ENCODE measurements at regions not wholly inside any gene's neighbourhood (a gene's known extent, or its start where the extent isn't known, plus 50 kb on each side); places are given as distances from the start of the nearest gene placed in this dataset.
"Not testable (repeated sequence)": the region's sequence is repeated elsewhere in the genome, so short reads cannot be mapped to it uniquely, and the experiment has no call there.

DNA sequence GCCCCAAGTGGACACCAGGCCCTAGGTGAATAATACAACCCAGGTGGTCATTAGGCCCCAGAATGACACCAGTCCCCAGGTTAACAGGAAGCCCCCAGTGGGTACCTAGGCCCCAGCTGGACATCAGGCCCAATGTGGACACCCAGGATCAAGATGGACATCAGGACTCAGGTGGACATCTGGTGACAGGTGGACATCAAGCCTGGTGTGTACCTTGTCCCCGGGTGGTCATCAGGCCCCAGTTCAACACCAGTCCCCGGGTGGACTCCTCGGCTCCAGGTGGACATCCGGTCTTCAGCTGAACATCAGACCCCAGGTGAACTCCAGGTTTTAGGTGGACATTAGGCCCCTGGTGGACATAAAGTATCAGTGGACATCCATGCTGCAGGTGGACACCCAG is 524.6 kb downstream of the FOXD4L4 start:
- not testable (repeated sequence) for H3K4ac ChIP-seq (ENCODE audit: low read depth in 1 of 2, low read length in 2 of 2); H3K4me3 ChIP-seq (ENCODE audit: insufficient read depth in 1 of 2, low read depth in 1 of 2, low read length in 2 of 2); H2BK120ac ChIP-seq (ENCODE audit: low read depth, low read length); H3K27me3 ChIP-seq (ENCODE audit: control insufficient read depth in 1 of 2, insufficient read depth in 1 of 2, low read length in 2 of 2); H3K79me1 ChIP-seq (replicated peaks; ENCODE audit: low read length, poor library complexity, severe bottlenecking); H3K4me1 ChIP-seq (ENCODE audit: control insufficient read depth, insufficient read depth, low read depth, low read length); H4K8ac ChIP-seq (ENCODE audit: low read length); H3K36me3 ChIP-seq (ENCODE audit: control insufficient read depth in 1 of 2, insufficient read depth in 2 of 2, low read depth in 1 of 2, low read length in 2 of 2); H2BK12ac ChIP-seq (ENCODE audit: low read length in 2 of 2); H2AFZ ChIP-seq (ENCODE audit: low read depth, low read length); H3K9ac ChIP-seq (ENCODE audit: low read length); H3K9me3 ChIP-seq (ENCODE audit: control insufficient read depth, low read length); H3K4me2 ChIP-seq (ENCODE audit: low read length, poor library complexity, severe bottlenecking); H4K91ac ChIP-seq (ENCODE audit: low read length); H3K14ac ChIP-seq (ENCODE audit: low read length in 2 of 2); H2BK5ac ChIP-seq (ENCODE audit: low read depth, low read length, poor library complexity, severe bottlenecking); H2BK15ac ChIP-seq (ENCODE audit: low read depth, poor library complexity, severe bottlenecking); H2AK5ac ChIP-seq (ENCODE audit: low read length, severe bottlenecking); H3K23ac ChIP-seq (ENCODE audit: low read length in 2 of 2); H3K27ac ChIP-seq (ENCODE audit: low read length, poor library complexity, severe bottlenecking); H3K18ac ChIP-seq (ENCODE audit: low read depth in 1 of 2, low read length in 2 of 2); DNase-seq
- WGBS: no CpG with 5 or more reads among the region's 4 CpGs

DNA sequence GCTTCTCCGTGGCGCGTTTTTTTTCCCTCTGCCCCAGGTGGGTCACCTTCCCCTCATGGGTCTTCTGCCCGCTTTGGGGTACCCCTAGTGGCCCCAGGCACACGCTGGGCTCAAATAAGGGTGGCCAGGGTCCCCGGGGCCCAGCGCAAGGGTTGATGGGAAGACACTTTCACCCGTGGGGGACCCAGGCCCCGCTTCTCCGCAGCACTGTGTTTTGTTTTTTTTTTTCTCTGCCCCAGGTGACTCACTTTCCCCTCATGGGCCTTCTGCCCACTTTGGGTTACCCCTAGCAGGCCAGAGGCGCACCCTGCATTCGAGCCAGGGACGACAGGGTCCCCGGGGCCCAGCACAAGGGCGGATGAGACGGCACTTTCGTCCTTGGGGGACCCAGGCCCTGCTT is 526.7 kb downstream of the FOXD4L4 start:
- H3K27ac ChIP-seq (ENCODE audit: low read length, poor library complexity, severe bottlenecking); H3K4me3 ChIP-seq (ENCODE audit: insufficient read depth in 1 of 2, low read depth in 1 of 2, low read length in 2 of 2); H3K79me1 ChIP-seq (replicated peaks; ENCODE audit: low read length, poor library complexity, severe bottlenecking); H2AK5ac ChIP-seq (ENCODE audit: low read length, severe bottlenecking); H2BK12ac ChIP-seq (ENCODE audit: low read length in 2 of 2); DNase-seq; H3K14ac ChIP-seq (ENCODE audit: low read length in 2 of 2); H3K9me3 ChIP-seq (ENCODE audit: control insufficient read depth, low read length); H3K4me1 ChIP-seq (ENCODE audit: control insufficient read depth, insufficient read depth, low read depth, low read length); H4K8ac ChIP-seq (ENCODE audit: low read length); H2AFZ ChIP-seq (ENCODE audit: low read depth, low read length); H3K18ac ChIP-seq (ENCODE audit: low read depth in 1 of 2, low read length in 2 of 2); H3K23ac ChIP-seq (ENCODE audit: low read length in 2 of 2); H3K4me2 ChIP-seq (ENCODE audit: low read length, poor library complexity, severe bottlenecking); H4K91ac ChIP-seq (ENCODE audit: low read length); H3K36me3 ChIP-seq (ENCODE audit: control insufficient read depth in 1 of 2, insufficient read depth in 2 of 2, low read depth in 1 of 2, low read length in 2 of 2); H3K27me3 ChIP-seq (ENCODE audit: control insufficient read depth in 1 of 2, insufficient read depth in 1 of 2, low read length in 2 of 2); H2BK5ac ChIP-seq (ENCODE audit: low read depth, low read length, poor library complexity, severe bottlenecking); H2BK120ac ChIP-seq (ENCODE audit: low read depth, low read length); H3K9ac ChIP-seq (ENCODE audit: low read length); H3K4ac ChIP-seq (ENCODE audit: low read depth in 1 of 2, low read length in 2 of 2); H2BK15ac ChIP-seq (ENCODE audit: low read depth, poor library complexity, severe bottlenecking): not testable (repeated sequence)
- WGBS: 91% methylated on average over 12 of the region's 17 CpGs

DNA sequence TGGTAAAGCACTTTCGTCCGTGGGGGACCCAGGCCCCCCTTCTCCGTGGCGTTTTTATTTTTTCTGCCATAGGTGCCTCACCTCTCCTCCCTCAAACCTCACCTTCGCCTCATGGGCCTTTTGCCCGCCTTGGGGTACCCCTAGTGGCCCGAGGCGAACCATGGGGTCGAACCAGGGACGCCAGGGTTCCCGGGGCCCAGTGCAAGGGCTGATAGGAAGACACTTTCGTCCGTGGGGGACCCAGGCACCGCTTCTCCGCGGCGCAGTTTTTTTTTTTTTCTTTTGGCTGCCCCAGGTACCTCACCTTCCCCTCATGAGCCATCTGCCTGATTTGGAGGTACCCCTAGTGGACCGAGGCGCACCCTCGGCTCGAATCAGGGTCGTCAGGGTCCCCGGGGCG is 527.8 kb downstream of the FOXD4L4 start:
- not testable (repeated sequence) for H3K79me1 ChIP-seq (replicated peaks; ENCODE audit: low read length, poor library complexity, severe bottlenecking); H2AK5ac ChIP-seq (ENCODE audit: low read length, severe bottlenecking); H3K27ac ChIP-seq (ENCODE audit: low read length, poor library complexity, severe bottlenecking); H3K18ac ChIP-seq (ENCODE audit: low read depth in 1 of 2, low read length in 2 of 2); H3K4me1 ChIP-seq (ENCODE audit: control insufficient read depth, insufficient read depth, low read depth, low read length); H3K36me3 ChIP-seq (ENCODE audit: control insufficient read depth in 1 of 2, insufficient read depth in 2 of 2, low read depth in 1 of 2, low read length in 2 of 2); H3K9ac ChIP-seq (ENCODE audit: low read length); H2BK5ac ChIP-seq (ENCODE audit: low read depth, low read length, poor library complexity, severe bottlenecking); H3K4me2 ChIP-seq (ENCODE audit: low read length, poor library complexity, severe bottlenecking); DNase-seq; H2BK15ac ChIP-seq (ENCODE audit: low read depth, poor library complexity, severe bottlenecking); H3K9me3 ChIP-seq (ENCODE audit: control insufficient read depth, low read length); H2BK120ac ChIP-seq (ENCODE audit: low read depth, low read length); H3K23ac ChIP-seq (ENCODE audit: low read length in 2 of 2); H4K8ac ChIP-seq (ENCODE audit: low read length); H3K4me3 ChIP-seq (ENCODE audit: insufficient read depth in 1 of 2, low read depth in 1 of 2, low read length in 2 of 2); H3K14ac ChIP-seq (ENCODE audit: low read length in 2 of 2); H3K27me3 ChIP-seq (ENCODE audit: control insufficient read depth in 1 of 2, insufficient read depth in 1 of 2, low read length in 2 of 2); H2BK12ac ChIP-seq (ENCODE audit: low read length in 2 of 2); H3K4ac ChIP-seq (ENCODE audit: low read depth in 1 of 2, low read length in 2 of 2); H2AFZ ChIP-seq (ENCODE audit: low read depth, low read length); H4K91ac ChIP-seq (ENCODE audit: low read length)
- 95% methylated on average over 7 of the region's 24 CpGs for WGBS

DNA sequence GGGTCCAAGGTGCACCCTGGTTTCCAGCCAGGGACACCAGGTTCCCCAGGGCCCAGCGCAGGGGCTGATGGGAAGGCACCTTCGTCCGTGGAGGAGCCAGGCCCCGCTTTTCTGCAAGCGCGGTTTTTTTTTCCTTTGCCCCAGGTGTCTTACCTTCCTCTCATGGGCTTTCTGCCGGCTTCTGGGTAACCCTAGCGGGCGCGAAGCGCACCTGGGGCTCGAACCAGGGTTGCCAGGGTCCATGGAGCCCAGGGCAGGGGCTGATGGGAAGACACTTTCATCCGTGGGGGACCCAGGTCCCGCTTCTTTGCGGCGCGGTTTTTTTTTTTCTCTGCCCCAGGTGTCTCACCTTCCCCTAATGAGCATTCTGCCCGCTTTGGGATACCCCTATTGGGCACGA is 529.3 kb downstream of the FOXD4L4 start:
- not testable (repeated sequence) for H3K79me1 ChIP-seq (replicated peaks; ENCODE audit: low read length, poor library complexity, severe bottlenecking); H3K27me3 ChIP-seq (ENCODE audit: control insufficient read depth in 1 of 2, insufficient read depth in 1 of 2, low read length in 2 of 2); H3K36me3 ChIP-seq (ENCODE audit: control insufficient read depth in 1 of 2, insufficient read depth in 2 of 2, low read depth in 1 of 2, low read length in 2 of 2); H3K9me3 ChIP-seq (ENCODE audit: control insufficient read depth, low read length); H3K9ac ChIP-seq (ENCODE audit: low read length); H2BK15ac ChIP-seq (ENCODE audit: low read depth, poor library complexity, severe bottlenecking); H2BK12ac ChIP-seq (ENCODE audit: low read length in 2 of 2); H3K4me2 ChIP-seq (ENCODE audit: low read length, poor library complexity, severe bottlenecking); H3K23ac ChIP-seq (ENCODE audit: low read length in 2 of 2); H3K14ac ChIP-seq (ENCODE audit: low read length in 2 of 2); H3K4me3 ChIP-seq (ENCODE audit: insufficient read depth in 1 of 2, low read depth in 1 of 2, low read length in 2 of 2); H3K27ac ChIP-seq (ENCODE audit: low read length, poor library complexity, severe bottlenecking); H2BK5ac ChIP-seq (ENCODE audit: low read depth, low read length, poor library complexity, severe bottlenecking); H3K4ac ChIP-seq (ENCODE audit: low read depth in 1 of 2, low read length in 2 of 2); H4K91ac ChIP-seq (ENCODE audit: low read length); H2AK5ac ChIP-seq (ENCODE audit: low read length, severe bottlenecking); H2BK120ac ChIP-seq (ENCODE audit: low read depth, low read length); DNase-seq; H3K4me1 ChIP-seq (ENCODE audit: control insufficient read depth, insufficient read depth, low read depth, low read length); H2AFZ ChIP-seq (ENCODE audit: low read depth, low read length); H4K8ac ChIP-seq (ENCODE audit: low read length); H3K18ac ChIP-seq (ENCODE audit: low read depth in 1 of 2, low read length in 2 of 2)
- 100% methylated on average over 4 of the region's 19 CpGs for WGBS
